ENCODE measurements at regions not wholly inside any gene's neighbourhood (a gene's known extent, or its start where the extent isn't known, plus 50 kb on each side); places are given as distances from the start of the nearest gene placed in this dataset.

GRCh38 chr6:14742171-14742570, 503.7 kb upstream of the JARID2 start:
- no peak overlapping the region for H2AFZ ChIP-seq

More at GRCh38 chr6:14742171-14742570, 503.7 kb upstream of the JARID2 start:
- Histone ChIP-seq H4K20me1 (replicated peaks; ENCODE audit: insufficient read depth) (no peaks in the 10 kb centered on the region), H3K9me2 (ENCODE audit: insufficient read depth) (peaks cover 22% of the 10 kb centered on the region), H3K4me3 (no peak overlapping the region), H3K27ac (ENCODE audit: low read depth) (no peak overlapping the region), H3K79me2 (replicated peaks; ENCODE audit: insufficient read depth) (no peaks in the 10 kb centered on the region), H3K4me2 (no peak overlapping the region), H3K36me3 (ENCODE audit: insufficient read depth) (no peaks in the 10 kb centered on the region), H3K4me1 (ENCODE audit: insufficient read depth) (no peaks in the 10 kb centered on the region), H3K27me3 (ENCODE audit: insufficient read depth) (no peaks in the 10 kb centered on the region), H3F3A (replicated peaks; ENCODE audit: low read depth) (no peaks in the 10 kb centered on the region)
- Mint-ChIP-seq H3K27me3 (ENCODE audit: insufficient read depth, low read depth, poor library complexity) (peaks cover 2% of the 10 kb centered on the region), H3K4me1 (no peaks in the 10 kb centered on the region; the same call in 2 of the 3 replicates), H3K36me3 (ENCODE audit: low read depth) (peaks cover 6% of the 10 kb centered on the region; the same call in 2 of the 3 replicates), H3K9me3 (peaks cover 2% of the 10 kb centered on the region; the same call in 1 of the 3 replicates), H3K27ac (no peak overlapping the region), H3K4me3 (no peak overlapping the region)
- ATAC-seq (no peak), DNase-seq (ENCODE audit: low spot score) (no peak)
- no peak for TF ChIP-seq EZH2phosphoT487 (IDR thresholded peaks at IDR 0.05; ENCODE audit: unreplicated experiment)
- no peak for TF ChIP-seq ZNF114 (CRISPR knock-in tag; IDR thresholded peaks at IDR 0.05)
- TF ChIP-seq CREB1 (CRISPR knock-in tag; IDR thresholded peaks at IDR 0.05; ENCODE audit: low read depth), result no peak
- TF ChIP-seq NANOG (IDR thresholded peaks at IDR 0.05; ENCODE audit: borderline replicate concordance), result no peak
- no peak for TF ChIP-seq EZH2 (IDR thresholded peaks at IDR 0.05; ENCODE audit: low read depth, unreplicated experiment)
- TF ChIP-seq STAT1 (IDR thresholded peaks at IDR 0.05; ENCODE audit: unreplicated experiment), result no peak
- no peak for TF ChIP-seq CTCF (conservative IDR thresholded peaks at IDR 0.05; ENCODE audit: low read depth in 2 of 2)
- TF ChIP-seq ETS1 (IDR thresholded peaks at IDR 0.05), result no peak
- no peak for TF ChIP-seq POLR2AphosphoS5 (IDR thresholded peaks at IDR 0.05; ENCODE audit: low read depth)
- no peak for TF ChIP-seq JUNB (IDR thresholded peaks at IDR 0.05; ENCODE audit: unreplicated experiment)
- TF ChIP-seq ZNF331 (CRISPR knock-in tag; IDR thresholded peaks at IDR 0.05; ENCODE audit: low read depth), result no peak
- no peak for TF ChIP-seq REST (IDR thresholded peaks at IDR 0.05; ENCODE audit: unreplicated experiment)
- no peak for TF ChIP-seq ZNF462 (CRISPR knock-in tag; IDR thresholded peaks at IDR 0.05)
